ENCODE measurements at regions not wholly inside any gene's neighbourhood (a gene's known extent, or its start where the extent isn't known, plus 50 kb on each side); places are given as distances from the start of the nearest gene placed in this dataset.

- TF ChIP-seq FOSL2 (IDR thresholded peaks at IDR 0.05) (no peak), FOSL2 (CRISPR knock-in tag; IDR thresholded peaks at IDR 0.05) (no peak), SREBF2 (IDR thresholded peaks at IDR 0.05) (no peak), PBX3 (IDR thresholded peaks at IDR 0.05) (no peak), HMGXB4 (CRISPR knock-in tag; IDR thresholded peaks at IDR 0.05; ENCODE audit: borderline replicate concordance) (no peak), KDM1A (IDR thresholded peaks at IDR 0.05; ENCODE audit: low read depth) (no peak)
These were observed 235.4 kb downstream of the HGF start (continued) for GRCh38 chr7:81534446-81534845.

- DNase-seq (ENCODE audit: low read depth in 1 of 2, low spot score in 1 of 2) (no peak), FAIRE-seq (no peak), ATAC-seq (no peak)
- H3K4me1 ChIP-seq, result no peaks in the 10 kb centered on the region
- no peaks in the 10 kb centered on the region for H3K9me3 ChIP-seq
- H3K4me2 ChIP-seq, result no peak overlapping the region
- no peak overlapping the region for H3K4me3 ChIP-seq
- no peak for TF ChIP-seq JUN (IDR thresholded peaks at IDR 0.05)
- TF ChIP-seq HOXB5 (CRISPR knock-in tag; IDR thresholded peaks at IDR 0.05), result no peak
- TF ChIP-seq RAD21 (conservative IDR thresholded peaks at IDR 0.05 in 1 of 2, IDR thresholded peaks at IDR 0.05 in 1 of 2), result no peak
- TF ChIP-seq SMC3 (IDR thresholded peaks at IDR 0.05), result no peak
- no peak for TF ChIP-seq FOSB (CRISPR knock-in tag; IDR thresholded peaks at IDR 0.05)
- no peak for TF ChIP-seq TFCP2L1 (CRISPR knock-in tag; IDR thresholded peaks at IDR 0.05)
- no peak for TF ChIP-seq MYC (IDR thresholded peaks at IDR 0.05; ENCODE audit: borderline replicate concordance, low read length)
- TF ChIP-seq USF2 (IDR thresholded peaks at IDR 0.05), result no peak
- no peak for TF ChIP-seq CHD4 (IDR thresholded peaks at IDR 0.05; ENCODE audit: borderline replicate concordance)
- no peak for TF ChIP-seq GATA3 (IDR thresholded peaks at IDR 0.05; ENCODE audit: borderline replicate concordance)
- no peak for TF ChIP-seq POLR2A (IDR thresholded peaks at IDR 0.05; ENCODE audit: low read length)
- no peak overlapping the region for H3K27ac ChIP-seq
- POLR2A ChIA-PET, result no interaction called here
- CTCF ChIA-PET, result no interaction called here
These were observed 235.9 kb downstream of the HGF start for GRCh38 chr7:81533931-81534330.

GRCh38 chr7:81533426-81533825, 236.4 kb downstream of the HGF start:
- no peak for DNase-seq (ENCODE audit: low read depth in 1 of 2, low spot score in 1 of 2)
- Histone ChIP-seq H3K4me3 (no peak overlapping the region), H3K4me2 (no peak overlapping the region), H3K27ac (no peak overlapping the region), H3K9me3 (no peaks in the 10 kb centered on the region), H3K4me1 (no peaks in the 10 kb centered on the region)
- no peak for FAIRE-seq
- POLR2A ChIA-PET, result no interaction called here
- no peak for ATAC-seq
- no peak for TF ChIP-seq MAX (IDR thresholded peaks at IDR 0.05)
- no peak for TF ChIP-seq PBX3 (IDR thresholded peaks at IDR 0.05)
- no peak for TF ChIP-seq NR3C1 (IDR thresholded peaks at IDR 0.05)
- TF ChIP-seq ELK1 (IDR thresholded peaks at IDR 0.05; ENCODE audit: low read depth, low read length), result no peak
- TF ChIP-seq SMC3 (IDR thresholded peaks at IDR 0.05), result no peak
- no peak for TF ChIP-seq E2F6 (IDR thresholded peaks at IDR 0.05; ENCODE audit: borderline replicate concordance, low read depth)
- no peak for TF ChIP-seq HOXB13 (CRISPR knock-in tag; IDR thresholded peaks at IDR 0.05; ENCODE audit: low read depth)
- no peak for TF ChIP-seq CTCF (IDR thresholded peaks at IDR 0.05)
- TF ChIP-seq HMGXB4 (CRISPR knock-in tag; IDR thresholded peaks at IDR 0.05; ENCODE audit: borderline replicate concordance), result no peak
- TF ChIP-seq FOSB (CRISPR knock-in tag; IDR thresholded peaks at IDR 0.05), result no peak
- TF ChIP-seq MAZ (IDR thresholded peaks at IDR 0.05; ENCODE audit: borderline replicate concordance, low read depth, low read length), result no peak
- TF ChIP-seq EHMT2 (IDR thresholded peaks at IDR 0.05; ENCODE audit: low read depth), result no peak
- CTCF ChIA-PET, result no interaction called here
